PC-3 (cell line): ENCODE measurements at regions not wholly inside any gene's neighbourhood (a gene's known extent, or its start where the extent isn't known, plus 50 kb on each side); places are given as distances from the start of the nearest gene placed in this dataset.

Experiments
- ATAC-seq: fragments of 200-7000 bp; cut with Tn5 transposase; 2 replicates; pipeline ENCODE4 v1.9.1; 2020; ENCODE audit warnings: mild to moderate bottlenecking, moderate library complexity
- BruUV-seq: library from RNA; stranded (reverse); fragments of 400-500 nt; replicated peaks from 2 replicates; lab custom pipeline; 2021; lab: Mats Ljungman, UMichigan
- CTCF ChIA-PET: fragments of 300-600 bp; sonication (Branson Sonifier 250); formaldehyde crosslinking; loops from one replicate; lab custom pipeline; 2022; ENCODE audit warnings: antibody characterized with exemption; lab: Charles Lee
- POLR2A ChIA-PET: fragments of 300-600 bp; sonication (Branson Sonifier 250); formaldehyde crosslinking; loops from one replicate; lab custom pipeline; 2022; ENCODE audit warnings: antibody characterized with exemption; ENCODE audit not compliant: unreplicated experiment; lab: Charles Lee
- DNase-seq: peaks from one replicate; pipeline ENCODE4 v3.0.0-alpha.2; 2015
- H2AFZ ChIP-seq: fragments of 300-600 bp; sonication (generic); 2 replicates; pipeline ENCODE4 v1.6.0; 2016; ENCODE audit warnings: antibody characterized with exemption, low read length
- H3F3A ChIP-seq: fragments of 300-600 bp; sonication (generic); one replicate; pipeline ENCODE4 v1.6.0; 2017; ENCODE audit warnings: antibody characterized with exemption, low read length, control low read depth, mild to moderate bottlenecking; ENCODE audit not compliant: unreplicated experiment
- H3K27ac ChIP-seq: fragments of 300-600 bp; sonication (generic); 2 replicates; pipeline ENCODE4 v1.5.1; 2016; ENCODE audit warnings: mild to moderate bottlenecking, low read length
- H3K27me3 ChIP-seq: fragments of 300-600 bp; sonication (generic); 2 replicates; pipeline ENCODE4 v1.6.1; 2016; ENCODE audit warnings: low read length, mixed read lengths
- H3K36me3 ChIP-seq: fragments of 300-600 bp; sonication (generic); 2 replicates; pipeline ENCODE4 v1.6.1; 2016; ENCODE audit warnings: low read depth, mixed run types, low read length, mixed read lengths
- H3K4me1 ChIP-seq: fragments of 300-600 bp; sonication (generic); 2 replicates; pipeline ENCODE4 v1.5.1; 2016; ENCODE audit warnings: low read length; ENCODE audit not compliant: insufficient read depth
- H3K4me2 ChIP-seq: fragments of 300-600 bp; sonication (generic); 2 replicates; pipeline ENCODE4 v1.6.0; 2016; ENCODE audit warnings: low read length
- H3K4me3 ChIP-seq: fragments of 300-600 bp; sonication (generic); 2 replicates; pipeline ENCODE4 v1.5.1; 2016; ENCODE audit warnings: mild to moderate bottlenecking, low read length, mixed read lengths
- H3K79me2 ChIP-seq: fragments of 300-600 bp; sonication (generic); 2 replicates; pipeline ENCODE4 v1.6.1; 2017; ENCODE audit warnings: low read length, mixed read lengths
- H3K9ac ChIP-seq: fragments of 300-600 bp; sonication (generic); 2 replicates; pipeline ENCODE4 v1.6.0; 2016; ENCODE audit warnings: mild to moderate bottlenecking, low read length
- H3K9me2 ChIP-seq: fragments of 300-600 bp; sonication (generic); replicated peaks from 2 replicates; pipeline ENCODE4 v1.6.1; 2016; ENCODE audit warnings: mixed run types, low read length, mixed read lengths
- H3K9me3 ChIP-seq: fragments of 300-600 bp; sonication (generic); 2 replicates; pipeline ENCODE4 v1.6.1; 2016; ENCODE audit warnings: low read length, mixed read lengths
- H4K20me1 ChIP-seq: fragments of 300-600 bp; sonication (generic); 2 replicates; pipeline ENCODE4 v1.6.1; 2016; ENCODE audit warnings: low read length, mixed read lengths
- CTCF ChIP-seq: fragments of 300-600 bp; sonication (generic); conservative IDR thresholded peaks from 2 replicates; pipeline ENCODE4 v1.5.1; 2017; ENCODE audit warnings: antibody characterized with exemption, low read depth, mild to moderate bottlenecking, low read length
- EZH2 ChIP-seq: fragments of 300-600 bp; sonication (generic); IDR thresholded peaks from one replicate; pipeline ENCODE4 v1.6.1; 2017; ENCODE audit warnings: antibody characterized with exemption, mild to moderate bottlenecking, low read length; ENCODE audit not compliant: unreplicated experiment
- EZH2phosphoT487 ChIP-seq: fragments of 300-600 bp; sonication (generic); IDR thresholded peaks from 2 replicates; pipeline ENCODE4 v1.6.1; 2018; ENCODE audit warnings: mild to moderate bottlenecking, antibody characterized with exemption, low read length, borderline replicate concordance
- intact Hi-C: fragments of 100-400 bp; cut with micrococcal nuclease; formaldehyde crosslinking; loops from 2 replicates; pipeline ENCODE4 v1.9.0; 2023

- H3K27me3 ChIP-seq: no peaks in the 10 kb centered on the region
- intact Hi-C loops: no loop called here
- H3K4me3 ChIP-seq: no peak overlapping the region
- H3K4me1 ChIP-seq: peaks cover 46% of the 10 kb centered on the region
- no peaks in the 10 kb centered on the region for H3K9me3 ChIP-seq
- POLR2A ChIA-PET: no interaction called here
- CTCF ChIA-PET: no interaction called here
- no peak for TF ChIP-seq CTCF
- no peak for TF ChIP-seq EZH2phosphoT487
- no peak for TF ChIP-seq EZH2
- H3K79me2 ChIP-seq: no peaks in the 10 kb centered on the region
- H3K9ac ChIP-seq: no peak overlapping the region
- no peaks in the 10 kb centered on the region for H3K36me3 ChIP-seq
- DNase-seq: peak; percentile 92
- peak overlapping the region; percentile 72 for H3K27ac ChIP-seq
- no peaks in the 10 kb centered on the region for H3K9me2 ChIP-seq
- no peak overlapping the region for H2AFZ ChIP-seq
- H3F3A ChIP-seq: no peaks in the 10 kb centered on the region
- H3K4me2 ChIP-seq: peak overlapping the region; percentile 61
- ATAC-seq: peak; percentile 52
- no peaks in the 10 kb centered on the region for H4K20me1 ChIP-seq
- BruUV-seq: no TSS peak
Observed at GRCh38 chr3:72625602-72626337, 222.5 kb downstream of the SHQ1 start.

GRCh38 chr3:72624656-72625055 lies 223.6 kb downstream of the SHQ1 start:
- no peak for DNase-seq
- BruUV-seq: no TSS peak
- H3F3A ChIP-seq: no peaks in the 10 kb centered on the region
- intact Hi-C loops: no loop called here
- no peak for ATAC-seq
- H3K27me3 ChIP-seq: no peaks in the 10 kb centered on the region
- H2AFZ ChIP-seq: no peak overlapping the region
- peaks cover 45% of the 10 kb centered on the region for H3K4me1 ChIP-seq
- H3K4me2 ChIP-seq: peak overlapping the region; percentile 49
- H3K27ac ChIP-seq: peak overlapping the region; percentile 72
- no peak overlapping the region for H3K4me3 ChIP-seq
- POLR2A ChIA-PET: no interaction called here
- H3K9me2 ChIP-seq: no peaks in the 10 kb centered on the region
- H4K20me1 ChIP-seq: no peaks in the 10 kb centered on the region
- no peaks in the 10 kb centered on the region for H3K36me3 ChIP-seq
- CTCF ChIA-PET: no interaction called here
- H3K79me2 ChIP-seq: no peaks in the 10 kb centered on the region
- no peak overlapping the region for H3K9ac ChIP-seq
- no peaks in the 10 kb centered on the region for H3K9me3 ChIP-seq
- TF ChIP-seq CTCF (no peak), EZH2 (no peak), EZH2phosphoT487 (no peak)

- Histone ChIP-seq H3K9ac (no peak overlapping the region), H3K9me2 (no peaks in the 10 kb centered on the region), H3K4me1 (no peaks in the 10 kb centered on the region), H3K36me3 (no peaks in the 10 kb centered on the region), H3K27ac (no peak overlapping the region), H3F3A (no peaks in the 10 kb centered on the region), H4K20me1 (no peaks in the 10 kb centered on the region), H3K4me3 (no peak overlapping the region), H3K27me3 (no peaks in the 10 kb centered on the region), H2AFZ (no peak overlapping the region), H3K79me2 (no peaks in the 10 kb centered on the region), H3K9me3 (no peaks in the 10 kb centered on the region), H3K4me2 (no peak overlapping the region)
- ChIA-PET CTCF (no interaction called here), POLR2A (no interaction called here)
- no peak for TF ChIP-seq EZH2
- TF ChIP-seq CTCF: no peak
- TF ChIP-seq EZH2phosphoT487: no peak
- intact Hi-C loops: no loop called here
- no peak for DNase-seq
- ATAC-seq: no peak
- no TSS peak for BruUV-seq
Observed at GRCh38 chr3:72618739-72619138, 229.5 kb downstream of the SHQ1 start.
